H1 (cell line): ENCODE measurements at regions not wholly inside any gene's neighbourhood (a gene's known extent, or its start where the extent isn't known, plus 50 kb on each side); places are given as distances from the start of the nearest gene placed in this dataset.

Experiments
- CTCF ChIA-PET: fragments of 300-600 bp; sonication (Branson Sonifier 250); formaldehyde crosslinking; loops from one replicate; lab custom pipeline; 2021; ENCODE audit not compliant: partially characterized antibody; lab: Charles Lee
- POLR2A ChIA-PET: fragments of 300-600 bp; sonication (Branson Sonifier 250); formaldehyde crosslinking; loops from one replicate; lab custom pipeline; 2021; ENCODE audit warnings: inconsistent platforms; ENCODE audit not compliant: partially characterized antibody; lab: Charles Lee
- DNase-seq, 2 experiments: peaks; one replicate each; pipeline versions ENCODE4 v3.0.0 to v3.0.0-alpha.2; 2010 to 2022; ENCODE audit warnings: low spot score in 2 of 2, low read depth in 1 of 2, mixed read lengths in 1 of 2
- FAIRE-seq: peaks from 2 replicates; lab custom pipeline; 2011; peaks lifted over from hg19 to GRCh38; lab: Jason Lieb, UNC
- H2AFZ ChIP-seq: 2 replicates; pipeline ENCODE4 v1.8.1; 2012; ENCODE audit warnings: low read length, inconsistent platforms
- H2AK5ac ChIP-seq: 2 replicates; pipeline ENCODE4 v1.6.1; 2013; ENCODE audit warnings: low read depth, low read length
- H2BK120ac ChIP-seq: replicated peaks from 2 replicates; pipeline ENCODE3; 2013; ENCODE audit warnings: low read depth, low read length, inconsistent platforms
- H2BK12ac ChIP-seq: 2 replicates; pipeline ENCODE4 v1.6.1; 2013; ENCODE audit warnings: low read depth, low read length
- H2BK15ac ChIP-seq: 2 replicates; pipeline ENCODE4 v1.6.1; 2013; ENCODE audit warnings: low read length
- H2BK20ac ChIP-seq: 2 replicates; pipeline ENCODE4 v1.6.1; 2013; ENCODE audit warnings: low read length
- H2BK5ac ChIP-seq: 2 replicates; pipeline ENCODE4 v1.6.1; 2013; ENCODE audit warnings: low read depth, low read length
- H3K14ac ChIP-seq: 2 replicates; pipeline ENCODE4 v1.6.1; 2013; ENCODE audit warnings: inconsistent platforms; ENCODE audit not compliant: insufficient read length
- H3K18ac ChIP-seq: 2 replicates; pipeline ENCODE4 v1.6.1; 2013; ENCODE audit warnings: low read length; ENCODE audit errors: extremely low read depth
- H3K23ac ChIP-seq: 2 replicates; pipeline ENCODE4 v1.6.1; 2013; ENCODE audit warnings: inconsistent platforms; ENCODE audit not compliant: insufficient read length
- H3K23me2 ChIP-seq: 2 replicates; pipeline ENCODE4 v1.6.1; 2013; ENCODE audit warnings: low read depth, low read length
- H3K27ac ChIP-seq: 2 replicates; pipeline ENCODE4 v1.6.1; 2011; ENCODE audit warnings: low read depth, low read length, inconsistent platforms
- H3K27me3 ChIP-seq, 4 experiments: replicated peaks in 1 of 4; 1 replicate in 1 of 4; 2 replicates in 3 of 4; pipeline versions ENCODE4 v1.6.1 to v1.8.1; 2011 to 2013; ENCODE audit warnings: low read length in 3 of 4, mild to moderate bottlenecking in 3 of 4, inconsistent platforms in 2 of 4, mixed read lengths in 2 of 4, moderate library complexity in 1 of 4; ENCODE audit not compliant: control insufficient read depth in 3 of 4, insufficient read depth in 3 of 4; ENCODE audit errors: extremely low read depth in 1 of 4
- H3K36me3 ChIP-seq, 4 experiments: 2 replicates each; pipeline versions ENCODE4 v1.6.1 to v1.8.1; 2011 to 2013; ENCODE audit warnings: mild to moderate bottlenecking in 4 of 4, low read length in 3 of 4, moderate library complexity in 2 of 4, control low read depth in 1 of 4, inconsistent platforms in 1 of 4; ENCODE audit not compliant: insufficient read depth in 4 of 4, control insufficient read depth in 2 of 4
- H3K4ac ChIP-seq: replicated peaks from 2 replicates; pipeline ENCODE3; 2013; ENCODE audit warnings: low read length, low read depth, mixed read lengths, inconsistent platforms; ENCODE audit not compliant: insufficient read length
- H3K4me1 ChIP-seq, 4 experiments: replicated peaks in 1 of 4; 1 replicate in 1 of 4; 2 replicates in 3 of 4; pipeline versions ENCODE4 v1.6.1 to v1.8.1; 2011 to 2013; ENCODE audit warnings: low read length in 3 of 4, inconsistent platforms in 2 of 4, mixed read lengths in 1 of 4; ENCODE audit not compliant: insufficient read depth in 4 of 4, control insufficient read depth in 3 of 4
- H3K4me2 ChIP-seq, 2 experiments: 2 replicates each; pipeline versions ENCODE4 v1.6.1 to v1.8.1; 2011 to 2013; ENCODE audit warnings: low read depth in 2 of 2, low read length in 2 of 2, control low read depth in 1 of 2, inconsistent platforms in 1 of 2, mild to moderate bottlenecking in 1 of 2; ENCODE audit not compliant: insufficient read depth in 1 of 2
- H3K4me3 ChIP-seq, 4 experiments: fragments of 200-600, 300-600 bp in 1 of 4; sonication (generic), shearing (Covaris generic), sonication (Bioruptor Twin) in 1 of 4; 2 replicates each; pipeline versions ENCODE4 v1.5.1 to v1.8.1; 2011 to 2016; ENCODE audit warnings: low read length in 4 of 4, low read depth in 3 of 4, control low read depth in 2 of 4, inconsistent platforms in 2 of 4, mild to moderate bottlenecking in 2 of 4, mixed read lengths in 1 of 4, moderate library complexity in 1 of 4; ENCODE audit not compliant: insufficient read depth in 2 of 4; ENCODE audit errors: extremely low read depth in 1 of 4
- H3K56ac ChIP-seq: replicated peaks from 2 replicates; pipeline ENCODE3; 2013; ENCODE audit warnings: low read depth, mild to moderate bottlenecking, mixed read lengths, low read length, inconsistent platforms; ENCODE audit not compliant: insufficient read length
- H3K79me1 ChIP-seq: 2 replicates; pipeline ENCODE4 v1.6.1; 2013; ENCODE audit warnings: low read depth, low read length, control low read depth
- H3K79me2 ChIP-seq, 2 experiments: 2 replicates each; pipeline versions ENCODE4 v1.6.1 to v1.8.1; 2012 to 2013; ENCODE audit warnings: low read length in 2 of 2, mild to moderate bottlenecking in 2 of 2, inconsistent platforms in 1 of 2; ENCODE audit not compliant: insufficient read depth in 2 of 2, control insufficient read depth in 1 of 2
- H3K9ac ChIP-seq, 4 experiments: replicated peaks in 1 of 4; 1 replicate in 1 of 4; 2 replicates in 3 of 4; pipeline versions ENCODE4 v1.6.1 to v1.8.1; 2011 to 2013; ENCODE audit warnings: low read depth in 3 of 4, low read length in 3 of 4, control low read depth in 2 of 4, mild to moderate bottlenecking in 2 of 4, moderate library complexity in 2 of 4, inconsistent platforms in 1 of 4; ENCODE audit errors: extremely low read depth in 1 of 4
- H3K9me3 ChIP-seq, 2 experiments: 2 replicates each; pipeline versions ENCODE4 v1.6.1 to v1.8.1; 2012 to 2013; ENCODE audit warnings: mild to moderate bottlenecking in 2 of 2, moderate library complexity in 2 of 2, control low read depth in 1 of 2, inconsistent platforms in 1 of 2, low read depth in 1 of 2, low read length in 1 of 2, mixed read lengths in 1 of 2; ENCODE audit not compliant: insufficient read depth in 2 of 2
- H4K20me1 ChIP-seq, 2 experiments: replicated peaks in 1 of 2; 2 replicates each; pipeline versions ENCODE3 to v1.8.1; 2011 to 2013; ENCODE audit warnings: inconsistent platforms in 2 of 2, low read length in 2 of 2, mild to moderate bottlenecking in 1 of 2; ENCODE audit not compliant: insufficient read depth in 2 of 2, control insufficient read depth in 1 of 2
- H4K5ac ChIP-seq: 2 replicates; pipeline ENCODE4 v1.6.1; 2013; ENCODE audit warnings: low read length, low read depth, mixed read lengths, inconsistent platforms; ENCODE audit not compliant: insufficient read length
- H4K8ac ChIP-seq: 2 replicates; pipeline ENCODE4 v1.8.0; 2013; ENCODE audit warnings: mild to moderate bottlenecking, moderate library complexity, low read length, inconsistent platforms; ENCODE audit not compliant: insufficient read depth; ENCODE audit errors: extremely low read depth
- H4K91ac ChIP-seq: replicated peaks from 2 replicates; pipeline ENCODE3; 2013; ENCODE audit warnings: low read length, mixed read lengths, inconsistent platforms; ENCODE audit not compliant: insufficient read length
- CBX8 ChIP-seq: fragments of 300-800, 300-1000 bp; sonication (generic); IDR thresholded peaks from 2 replicates; pipeline ENCODE4 v1.7.1; 2016; ENCODE audit warnings: low read depth, low read length, borderline replicate concordance
- CHD1 ChIP-seq: IDR thresholded peaks from 2 replicates; pipeline ENCODE4 v1.6.1; 2012; ENCODE audit warnings: low read depth, low read length, improper control_type of control experiment
- CHD2 ChIP-seq: IDR thresholded peaks from 2 replicates; pipeline ENCODE4 v1.6.1; 2012; ENCODE audit warnings: low read length, improper control_type of control experiment
- CTCF ChIP-seq, 3 experiments: IDR thresholded peaks; 1 replicate in 2 of 3; 2 replicates in 1 of 3; pipeline versions ENCODE4 v1.5.1 to v1.6.1; 2011; ENCODE audit warnings: low read length in 3 of 3, mild to moderate bottlenecking in 3 of 3, inconsistent platforms in 2 of 3, low read depth in 1 of 3, moderate library complexity in 1 of 3; ENCODE audit not compliant: insufficient read depth in 1 of 3; ENCODE audit errors: control extremely low read depth in 1 of 3
- GABPA ChIP-seq: IDR thresholded peaks from 2 replicates; pipeline ENCODE4 v1.6.1; 2011; ENCODE audit warnings: mild to moderate bottlenecking, low read length, moderate library complexity, borderline replicate concordance; ENCODE audit not compliant: insufficient read depth
- KDM1A ChIP-seq: fragments of 200-600, 300-600 bp; sonication (generic); IDR thresholded peaks from 2 replicates; pipeline ENCODE4 v1.7.1; 2016; ENCODE audit warnings: mild to moderate bottlenecking, low read length, borderline replicate concordance
- NRF1 ChIP-seq: IDR thresholded peaks from 2 replicates; pipeline ENCODE4 v1.6.1; 2011; ENCODE audit warnings: mild to moderate bottlenecking, low read depth, low read length, improper control_type of control experiment
- PHF8 ChIP-seq: fragments of 200-600 bp; sonication (generic); conservative IDR thresholded peaks from 2 replicates; pipeline ENCODE4 v1.7.1; 2012; ENCODE audit warnings: low read depth, mild to moderate bottlenecking, inconsistent platforms, low read length, moderate library complexity
- POLR2AphosphoS5 ChIP-seq: IDR thresholded peaks from 2 replicates; pipeline ENCODE4 v1.6.1; 2011; ENCODE audit warnings: low read depth, low read length
- RAD21 ChIP-seq, 2 experiments: IDR thresholded peaks in 1 of 2; conservative IDR thresholded peaks in 1 of 2; 2 replicates each; pipeline ENCODE4 v1.6.1; 2011; ENCODE audit warnings: low read depth in 2 of 2, low read length in 2 of 2, improper control_type of control experiment in 1 of 2, inconsistent platforms in 1 of 2, mild to moderate bottlenecking in 1 of 2, moderate library complexity in 1 of 2
- RFX5 ChIP-seq: IDR thresholded peaks from 2 replicates; pipeline ENCODE4 v1.6.1; 2011; ENCODE audit warnings: low read depth, low read length, improper control_type of control experiment, borderline replicate concordance
- SIX5 ChIP-seq: IDR thresholded peaks from 2 replicates; pipeline ENCODE4 v1.6.1; 2011; ENCODE audit warnings: mild to moderate bottlenecking, low read depth, low read length
- TAF1 ChIP-seq: IDR thresholded peaks from 2 replicates; pipeline ENCODE4 v1.6.1; 2011; ENCODE audit warnings: mild to moderate bottlenecking, low read depth, low read length
- WGBS, 2 experiments: shearing (Covaris generic) in 1 of 2; methylation state at CpG; one replicate each; pipeline versions ENCODE4 v1.1.6 to v1.1.7; 2013 to 2015; ENCODE audit warnings: low lambda C conversion rate in 2 of 2, mixed read lengths in 2 of 2, inconsistent platforms in 1 of 2, low coverage in 1 of 2, missing lambda C conversion rate in 1 of 2; ENCODE audit not compliant: insufficient replicate concordance in 2 of 2, insufficient coverage in 1 of 2, insufficient read length in 1 of 2; ENCODE audit errors: extremely low coverage in 1 of 2, missing lambda C conversion rate in 1 of 2; 5-methylcytosine and 5-hydroxymethylcytosine counted together

- POLR2A ChIA-PET: no interaction called here
- Histone ChIP-seq H3K9me3 (peaks cover 2 to 7% of the 10 kb centered on the region in 2 experiments; a peak in 2 of 4 replicates), H3K18ac (no peak overlapping the region), H3K23ac (no peak overlapping the region), H3K14ac (no peak overlapping the region), H3K4me3 (no peak overlapping the region), H2BK120ac (no peak overlapping the region), H3K56ac (no peak overlapping the region), H3K36me3 (no peaks in the 10 kb centered on the region), H3K79me2 (no peaks in the 10 kb centered on the region), H4K5ac (no peak overlapping the region), H3K4ac (no peak overlapping the region), H3K4me1 (no peaks in the 10 kb centered on the region), H2AK5ac (no peak overlapping the region), H2BK15ac (no peak overlapping the region), H3K27ac (no peak overlapping the region), H4K8ac (no peak overlapping the region), H3K9ac (no peak overlapping the region), H2BK12ac (no peak overlapping the region), H2BK5ac (no peak overlapping the region), H3K27me3 (no peaks in the 10 kb centered on the region), H2BK20ac (no peak overlapping the region), H4K91ac (no peak overlapping the region), H3K23me2 (no peaks in the 10 kb centered on the region), H3K4me2 (no peak overlapping the region), H2AFZ (no peak overlapping the region), H4K20me1 (no peaks in the 10 kb centered on the region), H3K79me1 (no peaks in the 10 kb centered on the region)
- WGBS, 2 experiments: 97% methylated on average over 5 of the region's 5 CpGs; no CpG with 5 or more reads in 1 of the 2 experiments
- DNase-seq (no peak), FAIRE-seq (no peak)
- CTCF ChIA-PET: interaction anchor here (1.4 kb wide), 2 partner anchors 25 to 27 kb away, joined by 3 to 4 read pairs; no protein-coding TSS in a partner anchor
- TF ChIP-seq CTCF (IDR thresholded peaks at IDR 0.05; ENCODE audit: control extremely low read depth in 1 of 3, insufficient read depth in 1 of 3, low read depth in 1 of 3, low read length in 3 of 3): no peak
- TF ChIP-seq PHF8: no peak
- TF ChIP-seq RFX5: no peak
- TF ChIP-seq NRF1: no peak
- no peak for TF ChIP-seq RAD21 (IDR thresholded peaks at IDR 0.05 in 1 of 2, conservative IDR thresholded peaks at IDR 0.05 in 1 of 2; ENCODE audit: low read depth in 2 of 2, low read length in 2 of 2)
- TF ChIP-seq TAF1: no peak
- no peak for TF ChIP-seq SIX5
- no peak for TF ChIP-seq CHD2
- TF ChIP-seq KDM1A: no peak
- no peak for TF ChIP-seq POLR2AphosphoS5
- no peak for TF ChIP-seq GABPA
- no peak for TF ChIP-seq CBX8
- TF ChIP-seq CHD1: no peak
These were observed 704.5 kb upstream of the RAB6C start for GRCh38 chr2:129274918-129275317.
